GM12878 (cell line): ENCODE measurements at regions not wholly inside any gene's neighbourhood (a gene's known extent, or its start where the extent isn't known, plus 50 kb on each side); places are given as distances from the start of the nearest gene placed in this dataset.

Source experiments
- ATF7 ChIP-seq: fragments of 450-650 bp; IDR thresholded peaks from 2 replicates; pipeline ENCODE4 v1.6.1; 2016; ENCODE audit warnings: low read depth, mild to moderate bottlenecking
- BMI1 ChIP-seq: fragments of 450-650 bp; IDR thresholded peaks from 2 replicates; pipeline ENCODE4 v1.6.1; 2016; ENCODE audit warnings: mild to moderate bottlenecking, moderate library complexity, borderline replicate concordance
- CEBPB ChIP-seq, 2 experiments: fragments of 150-350 bp in 1 of 2; IDR thresholded peaks; 2 replicates each; pipeline ENCODE4 v1.6.1; 2012 to 2014; ENCODE audit warnings: low read depth in 2 of 2, low read length in 2 of 2, borderline replicate concordance in 1 of 2, inconsistent platforms in 1 of 2
- CHD4 ChIP-seq: fragments of 200-600 bp; sonication (generic); IDR thresholded peaks from 2 replicates; pipeline ENCODE4 v1.6.1; 2016; ENCODE audit warnings: mild to moderate bottlenecking
- CREM ChIP-seq: IDR thresholded peaks from 2 replicates; pipeline ENCODE4 v1.6.1; 2014; ENCODE audit warnings: antibody characterized with exemption, low read depth
- EZH2 ChIP-seq: IDR thresholded peaks from 2 replicates; pipeline ENCODE4 v1.6.1; 2012; ENCODE audit warnings: low read depth, mild to moderate bottlenecking, control low read depth, inconsistent platforms, low read length, borderline replicate concordance; ENCODE audit not compliant: control insufficient read depth
- HCFC1 ChIP-seq: fragments of 150-350 bp; IDR thresholded peaks from 2 replicates; pipeline ENCODE4 v1.6.1; 2014; ENCODE audit warnings: low read length
- POLR2AphosphoS5 ChIP-seq: IDR thresholded peaks from 2 replicates; pipeline ENCODE4 v1.6.1; 2011; ENCODE audit warnings: mild to moderate bottlenecking, low read length, inconsistent platforms
- RCOR1 ChIP-seq: conservative IDR thresholded peaks from 2 replicates; pipeline ENCODE4 v1.6.1; 2012; ENCODE audit warnings: low read depth, low read length, improper control_type of control experiment
- RUNX3 ChIP-seq: IDR thresholded peaks from 2 replicates; pipeline ENCODE4 v1.6.1; 2012; ENCODE audit warnings: low read length, inconsistent platforms
- SIX5 ChIP-seq: IDR thresholded peaks from 2 replicates; pipeline ENCODE4 v1.6.1; 2011; ENCODE audit warnings: mild to moderate bottlenecking, low read depth, low read length, moderate library complexity; ENCODE audit not compliant: severe bottlenecking
- SMAD5 ChIP-seq: IDR thresholded peaks from 2 replicates; pipeline ENCODE4 v1.6.1; 2016; ENCODE audit warnings: antibody characterized with exemption, low read depth
- SPI1 ChIP-seq: IDR thresholded peaks from 2 replicates; pipeline ENCODE4 v1.6.1; 2011; ENCODE audit warnings: low read depth, mild to moderate bottlenecking, low read length, moderate library complexity, borderline replicate concordance; ENCODE audit not compliant: insufficient read depth
- STAT3 ChIP-seq: IDR thresholded peaks from 2 replicates; pipeline ENCODE4 v1.6.1; 2011; ENCODE audit warnings: low read depth, low read length, improper control_type of control experiment
- TCF12 ChIP-seq: IDR thresholded peaks from 2 replicates; pipeline ENCODE4 v1.6.1; 2011; ENCODE audit warnings: low read depth, mild to moderate bottlenecking, low read length
- WRNIP1 ChIP-seq: IDR thresholded peaks from 2 replicates; pipeline ENCODE4 v1.6.1; 2011; ENCODE audit warnings: low read depth, low read length, improper control_type of control experiment, borderline replicate concordance
- ZSCAN29 ChIP-seq: fragments of 450-650 bp; IDR thresholded peaks from 2 replicates; pipeline ENCODE4 v1.6.1; 2017; ENCODE audit warnings: mild to moderate bottlenecking, moderate library complexity
- TF ChIP-seq, protein P1 (sequence below): fragments of 450-650 bp; IDR thresholded peaks from 2 replicates; pipeline ENCODE4 v1.6.1; 2017; ENCODE audit warnings: borderline replicate concordance
- TF ChIP-seq, protein P2 (sequence below): fragments of 450-650 bp; IDR thresholded peaks from 2 replicates; pipeline ENCODE4 v1.6.1; 2017; ENCODE audit warnings: mild to moderate bottlenecking
- TF ChIP-seq, protein P3 (sequence below): IDR thresholded peaks from 2 replicates; pipeline ENCODE4 v1.6.1; 2012; ENCODE audit warnings: low read depth, low read length, improper control_type of control experiment
- TF ChIP-seq, protein P4 (sequence below): fragments of 450-650 bp; IDR thresholded peaks from 2 replicates; pipeline ENCODE4 v1.6.1; 2017; ENCODE audit warnings: mild to moderate bottlenecking, low read depth, inconsistent platforms; ENCODE audit not compliant: poor library complexity, severe bottlenecking
- TF ChIP-seq, protein P5 (sequence below): fragments of 150-350 bp; IDR thresholded peaks from 2 replicates; pipeline ENCODE4 v1.6.1; 2016; ENCODE audit warnings: low read depth, low read length
- TF ChIP-seq, protein P6 (sequence below): IDR thresholded peaks from 2 replicates; pipeline ENCODE4 v1.6.1; 2012; ENCODE audit warnings: low read depth, low read length, improper control_type of control experiment

DNA sequence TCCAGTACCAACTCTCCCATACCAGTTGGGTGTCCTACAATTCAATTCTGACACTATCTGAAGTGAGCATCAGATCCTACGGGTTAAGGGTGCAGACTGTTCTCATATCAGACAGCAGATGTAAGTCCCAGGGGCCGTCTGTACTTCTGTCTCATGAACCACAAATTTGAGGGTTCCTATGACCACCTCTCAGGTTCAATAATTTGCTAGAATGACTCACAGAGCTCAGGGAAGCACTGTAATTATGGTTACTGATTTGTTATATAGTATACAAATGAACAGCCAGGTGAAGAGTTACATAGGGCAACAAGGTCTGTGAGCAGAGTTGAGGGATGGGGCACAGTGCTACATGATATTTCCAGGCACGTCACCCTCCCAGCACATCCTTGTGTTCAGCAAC, 499.1 kb downstream of the DMAC1 start (continued):
- TF ChIP-seq, protein P1, sequence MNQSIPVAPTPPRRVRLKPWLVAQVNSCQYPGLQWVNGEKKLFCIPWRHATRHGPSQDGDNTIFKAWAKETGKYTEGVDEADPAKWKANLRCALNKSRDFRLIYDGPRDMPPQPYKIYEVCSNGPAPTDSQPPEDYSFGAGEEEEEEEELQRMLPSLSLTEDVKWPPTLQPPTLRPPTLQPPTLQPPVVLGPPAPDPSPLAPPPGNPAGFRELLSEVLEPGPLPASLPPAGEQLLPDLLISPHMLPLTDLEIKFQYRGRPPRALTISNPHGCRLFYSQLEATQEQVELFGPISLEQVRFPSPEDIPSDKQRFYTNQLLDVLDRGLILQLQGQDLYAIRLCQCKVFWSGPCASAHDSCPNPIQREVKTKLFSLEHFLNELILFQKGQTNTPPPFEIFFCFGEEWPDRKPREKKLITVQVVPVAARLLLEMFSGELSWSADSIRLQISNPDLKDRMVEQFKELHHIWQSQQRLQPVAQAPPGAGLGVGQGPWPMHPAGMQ, result no peak
- TF ChIP-seq, protein P2, sequence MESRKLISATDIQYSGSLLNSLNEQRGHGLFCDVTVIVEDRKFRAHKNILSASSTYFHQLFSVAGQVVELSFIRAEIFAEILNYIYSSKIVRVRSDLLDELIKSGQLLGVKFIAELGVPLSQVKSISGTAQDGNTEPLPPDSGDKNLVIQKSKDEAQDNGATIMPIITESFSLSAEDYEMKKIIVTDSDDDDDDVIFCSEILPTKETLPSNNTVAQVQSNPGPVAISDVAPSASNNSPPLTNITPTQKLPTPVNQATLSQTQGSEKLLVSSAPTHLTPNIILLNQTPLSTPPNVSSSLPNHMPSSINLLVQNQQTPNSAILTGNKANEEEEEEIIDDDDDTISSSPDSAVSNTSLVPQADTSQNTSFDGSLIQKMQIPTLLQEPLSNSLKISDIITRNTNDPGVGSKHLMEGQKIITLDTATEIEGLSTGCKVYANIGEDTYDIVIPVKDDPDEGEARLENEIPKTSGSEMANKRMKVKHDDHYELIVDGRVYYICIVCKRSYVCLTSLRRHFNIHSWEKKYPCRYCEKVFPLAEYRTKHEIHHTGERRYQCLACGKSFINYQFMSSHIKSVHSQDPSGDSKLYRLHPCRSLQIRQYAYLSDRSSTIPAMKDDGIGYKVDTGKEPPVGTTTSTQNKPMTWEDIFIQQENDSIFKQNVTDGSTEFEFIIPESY, result no peak
- TF ChIP-seq, protein P3, sequence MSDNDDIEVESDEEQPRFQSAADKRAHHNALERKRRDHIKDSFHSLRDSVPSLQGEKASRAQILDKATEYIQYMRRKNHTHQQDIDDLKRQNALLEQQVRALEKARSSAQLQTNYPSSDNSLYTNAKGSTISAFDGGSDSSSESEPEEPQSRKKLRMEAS, result no peak
- TF ChIP-seq SMAD5 (no peak), HCFC1 (no peak), TCF12 (no peak), ATF7 (peak; percentile 56; the same call in 1 of the 2 replicates), SIX5 (no peak), CHD4 (no peak), SPI1 (no peak), EZH2 (no peak), RUNX3 (peak; percentile 87), ZSCAN29 (no peak), STAT3 (no peak), POLR2AphosphoS5 (no peak), RCOR1 (no peak), BMI1 (no peak), CEBPB (IDR thresholded peaks at IDR 0.05; ENCODE audit: borderline replicate concordance in 1 of 2, low read depth in 2 of 2, low read length in 2 of 2) (no peak; a peak in 1 of 4 replicates), WRNIP1 (no peak), CREM (no peak; the same call in 1 of the 2 replicates)
- TF ChIP-seq, protein P4, sequence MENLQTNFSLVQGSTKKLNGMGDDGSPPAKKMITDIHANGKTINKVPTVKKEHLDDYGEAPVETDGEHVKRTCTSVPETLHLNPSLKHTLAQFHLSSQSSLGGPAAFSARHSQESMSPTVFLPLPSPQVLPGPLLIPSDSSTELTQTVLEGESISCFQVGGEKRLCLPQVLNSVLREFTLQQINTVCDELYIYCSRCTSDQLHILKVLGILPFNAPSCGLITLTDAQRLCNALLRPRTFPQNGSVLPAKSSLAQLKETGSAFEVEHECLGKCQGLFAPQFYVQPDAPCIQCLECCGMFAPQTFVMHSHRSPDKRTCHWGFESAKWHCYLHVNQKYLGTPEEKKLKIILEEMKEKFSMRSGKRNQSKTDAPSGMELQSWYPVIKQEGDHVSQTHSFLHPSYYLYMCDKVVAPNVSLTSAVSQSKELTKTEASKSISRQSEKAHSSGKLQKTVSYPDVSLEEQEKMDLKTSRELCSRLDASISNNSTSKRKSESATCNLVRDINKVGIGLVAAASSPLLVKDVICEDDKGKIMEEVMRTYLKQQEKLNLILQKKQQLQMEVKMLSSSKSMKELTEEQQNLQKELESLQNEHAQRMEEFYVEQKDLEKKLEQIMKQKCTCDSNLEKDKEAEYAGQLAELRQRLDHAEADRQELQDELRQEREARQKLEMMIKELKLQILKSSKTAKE, result peak; percentile 43
- TF ChIP-seq, protein P5, sequence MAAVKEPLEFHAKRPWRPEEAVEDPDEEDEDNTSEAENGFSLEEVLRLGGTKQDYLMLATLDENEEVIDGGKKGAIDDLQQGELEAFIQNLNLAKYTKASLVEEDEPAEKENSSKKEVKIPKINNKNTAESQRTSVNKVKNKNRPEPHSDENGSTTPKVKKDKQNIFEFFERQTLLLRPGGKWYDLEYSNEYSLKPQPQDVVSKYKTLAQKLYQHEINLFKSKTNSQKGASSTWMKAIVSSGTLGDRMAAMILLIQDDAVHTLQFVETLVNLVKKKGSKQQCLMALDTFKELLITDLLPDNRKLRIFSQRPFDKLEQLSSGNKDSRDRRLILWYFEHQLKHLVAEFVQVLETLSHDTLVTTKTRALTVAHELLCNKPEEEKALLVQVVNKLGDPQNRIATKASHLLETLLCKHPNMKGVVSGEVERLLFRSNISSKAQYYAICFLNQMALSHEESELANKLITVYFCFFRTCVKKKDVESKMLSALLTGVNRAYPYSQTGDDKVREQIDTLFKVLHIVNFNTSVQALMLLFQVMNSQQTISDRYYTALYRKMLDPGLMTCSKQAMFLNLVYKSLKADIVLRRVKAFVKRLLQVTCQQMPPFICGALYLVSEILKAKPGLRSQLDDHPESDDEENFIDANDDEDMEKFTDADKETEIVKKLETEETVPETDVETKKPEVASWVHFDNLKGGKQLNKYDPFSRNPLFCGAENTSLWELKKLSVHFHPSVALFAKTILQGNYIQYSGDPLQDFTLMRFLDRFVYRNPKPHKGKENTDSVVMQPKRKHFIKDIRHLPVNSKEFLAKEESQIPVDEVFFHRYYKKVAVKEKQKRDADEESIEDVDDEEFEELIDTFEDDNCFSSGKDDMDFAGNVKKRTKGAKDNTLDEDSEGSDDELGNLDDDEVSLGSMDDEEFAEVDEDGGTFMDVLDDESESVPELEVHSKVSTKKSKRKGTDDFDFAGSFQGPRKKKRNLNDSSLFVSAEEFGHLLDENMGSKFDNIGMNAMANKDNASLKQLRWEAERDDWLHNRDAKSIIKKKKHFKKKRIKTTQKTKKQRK, result no peak
- TF ChIP-seq, protein P6, sequence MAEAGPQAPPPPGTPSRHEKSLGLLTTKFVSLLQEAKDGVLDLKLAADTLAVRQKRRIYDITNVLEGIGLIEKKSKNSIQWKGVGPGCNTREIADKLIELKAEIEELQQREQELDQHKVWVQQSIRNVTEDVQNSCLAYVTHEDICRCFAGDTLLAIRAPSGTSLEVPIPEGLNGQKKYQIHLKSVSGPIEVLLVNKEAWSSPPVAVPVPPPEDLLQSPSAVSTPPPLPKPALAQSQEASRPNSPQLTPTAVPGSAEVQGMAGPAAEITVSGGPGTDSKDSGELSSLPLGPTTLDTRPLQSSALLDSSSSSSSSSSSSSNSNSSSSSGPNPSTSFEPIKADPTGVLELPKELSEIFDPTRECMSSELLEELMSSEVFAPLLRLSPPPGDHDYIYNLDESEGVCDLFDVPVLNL, result no peak
